HG03095 (cell line): ENCODE measurements at regions not wholly inside any gene's neighbourhood (a gene's known extent, or its start where the extent isn't known, plus 50 kb on each side); places are given as distances from the start of the nearest gene placed in this dataset.

Experiments used
- ATAC-seq: cut with Tn5 transposase; IDR thresholded peaks from one replicate; pipeline ENCODE4 v1.9.1; 2021; ENCODE audit warnings: moderate library complexity; ENCODE audit not compliant: unreplicated experiment

GRCh38 chr22:22392131-22392530 lies 116.4 kb downstream of the ZNF280B start:
- ATAC-seq, result no peak

GRCh38 chr22:22394591-22394990 lies 114.0 kb downstream of the ZNF280B start:
- no peak for ATAC-seq

- ATAC-seq, result no peak
Measured at GRCh38 chr22:22395245-22395644, 113.3 kb downstream of the ZNF280B start.

- no peak for ATAC-seq
Measured at GRCh38 chr22:22396741-22397291, 111.7 kb downstream of the ZNF280B start.

- no peak for ATAC-seq
Measured at GRCh38 chr22:22397292-22397870, 111.2 kb downstream of the ZNF280B start.

GRCh38 chr22:22397875-22398524 lies 110.5 kb downstream of the ZNF280B start:
- no peak for ATAC-seq

GRCh38 chr22:22398530-22399327 lies 109.8 kb downstream of the ZNF280B start:
- no peak for ATAC-seq

- no peak for ATAC-seq
Measured at GRCh38 chr22:22400099-22400498, 108.4 kb downstream of the ZNF280B start.

GRCh38 chr22:22400964-22401363 lies 107.6 kb downstream of the ZNF280B start:
- no peak for ATAC-seq

GRCh38 chr22:22401381-22401780 lies 107.2 kb downstream of the ZNF280B start:
- no peak for ATAC-seq

- no peak for ATAC-seq
Measured at GRCh38 chr22:22403306-22403705, 105.2 kb downstream of the ZNF280B start.

- ATAC-seq, result no peak
Measured at GRCh38 chr22:22403771-22404170, 104.8 kb downstream of the ZNF280B start.

GRCh38 chr22:22404598-22405284 lies 103.8 kb downstream of the ZNF280B start:
- ATAC-seq, result no peak

- ATAC-seq, result no peak
Measured at GRCh38 chr22:22406445-22407027, 102.0 kb downstream of the ZNF280B start.

GRCh38 chr22:22407061-22407460 lies 101.5 kb downstream of the ZNF280B start:
- no peak for ATAC-seq

- ATAC-seq, result no peak
Measured at GRCh38 chr22:22408269-22408668, 100.3 kb downstream of the ZNF280B start.

- ATAC-seq, result no peak
Measured at GRCh38 chr22:22408731-22409696, 99.5 kb downstream of the ZNF280B start.

- no peak for ATAC-seq
Measured at GRCh38 chr22:22410121-22410520, 98.4 kb downstream of the ZNF280B start.

GRCh38 chr22:22410677-22411076 lies 97.9 kb downstream of the ZNF280B start:
- no peak for ATAC-seq

- ATAC-seq, result no peak
Measured at GRCh38 chr22:22414266-22414665, 94.3 kb downstream of the ZNF280B start.
